HUES64 (cell line): ENCODE measurements at regions not wholly inside any gene's neighbourhood (a gene's known extent, or its start where the extent isn't known, plus 50 kb on each side); places are given as distances from the start of the nearest gene placed in this dataset.

Source experiments
- H3K27ac ChIP-seq: 2 replicates; pipeline ENCODE4 v1.7.0; 2013; ENCODE audit warnings: low read depth, low read length, inconsistent platforms
- H3K27me3 ChIP-seq: 2 replicates; pipeline ENCODE4 v1.6.1; 2013; ENCODE audit warnings: mild to moderate bottlenecking, low read length; ENCODE audit not compliant: insufficient read depth
- H3K36me3 ChIP-seq: 2 replicates; pipeline ENCODE4 v1.6.1; 2013; ENCODE audit warnings: mild to moderate bottlenecking, low read length; ENCODE audit not compliant: insufficient read depth
- H3K4me1 ChIP-seq: 2 replicates; pipeline ENCODE4 v1.6.1; 2013; ENCODE audit warnings: mild to moderate bottlenecking, low read length, moderate library complexity; ENCODE audit not compliant: insufficient read depth
- H3K4me3 ChIP-seq: 2 replicates; pipeline ENCODE4 v1.5.1; 2013; ENCODE audit warnings: mild to moderate bottlenecking, low read length, moderate library complexity
- H3K9ac ChIP-seq: 2 replicates; pipeline ENCODE4 v1.6.1; 2013; ENCODE audit warnings: mild to moderate bottlenecking, low read depth, low read length
- H3K9me3 ChIP-seq: 2 replicates; pipeline ENCODE4 v1.6.1; 2013; ENCODE audit warnings: low read depth, low read length; ENCODE audit not compliant: insufficient read depth
- WGBS: fragments of 150-250, 120-280 bp; methylation state at CpG from one replicate; pipeline ENCODE4 v1.1.7; 2013; ENCODE audit warnings: missing lambda C conversion rate; 5-methylcytosine and 5-hydroxymethylcytosine counted together

GRCh38 chr17:77649717-77650211, 308.7 kb upstream of the TNRC6C start:
- 66% methylated on average over 8 of the region's 8 CpGs for WGBS
- no peaks in the 10 kb centered on the region for H3K36me3 ChIP-seq
- no peak overlapping the region for H3K4me3 ChIP-seq
- peaks cover 25% of the 10 kb centered on the region for H3K4me1 ChIP-seq
- peaks cover 5% of the 10 kb centered on the region; the same call in 1 of the 2 replicates for H3K9me3 ChIP-seq
- no peak overlapping the region for H3K27ac ChIP-seq
- H3K9ac ChIP-seq = no peak overlapping the region
- H3K27me3 ChIP-seq = no peaks in the 10 kb centered on the region

GRCh38 chr17:77651988-77652387, 306.5 kb upstream of the TNRC6C start:
- 0 out of 2 replicates have a peak, but pooled peaks cover 2% of the 10 kb centered on the region for H3K27me3 ChIP-seq
- 57% methylated on average over 4 of the region's 4 CpGs for WGBS
- H3K9ac ChIP-seq = no peak overlapping the region
- no peak overlapping the region for H3K4me3 ChIP-seq
- no peak overlapping the region; the same call in 1 of the 2 replicates for H3K27ac ChIP-seq
- H3K4me1 ChIP-seq = peaks cover 16% of the 10 kb centered on the region; the same call in 1 of the 2 replicates
- H3K9me3 ChIP-seq = peaks cover 5% of the 10 kb centered on the region; the same call in 1 of the 2 replicates
- no peaks in the 10 kb centered on the region for H3K36me3 ChIP-seq

GRCh38 chr17:77654296-77654695, 304.2 kb upstream of the TNRC6C start:
- Histone ChIP-seq H3K27ac (no peak overlapping the region), H3K9me3 (peaks cover 10% of the 10 kb centered on the region), H3K27me3 (0 out of 2 replicates have a peak, but pooled peaks cover 2% of the 10 kb centered on the region), H3K4me3 (no peak overlapping the region), H3K4me1 (peaks cover 16% of the 10 kb centered on the region; the same call in 1 of the 2 replicates), H3K36me3 (no peaks in the 10 kb centered on the region), H3K9ac (no peak overlapping the region)
- WGBS = 96% methylated on average over 5 of the region's 5 CpGs

GRCh38 chr17:77654850-77655249, 303.7 kb upstream of the TNRC6C start:
- H3K4me1 ChIP-seq = peaks cover 16% of the 10 kb centered on the region; the same call in 1 of the 2 replicates
- 63% methylated on average over 13 of the region's 13 CpGs for WGBS
- H3K9me3 ChIP-seq = peaks cover 8% of the 10 kb centered on the region
- H3K4me3 ChIP-seq = no peak overlapping the region
- H3K27me3 ChIP-seq = 0 out of 2 replicates have a peak, but pooled peaks cover 2% of the 10 kb centered on the region
- no peak overlapping the region for H3K27ac ChIP-seq
- no peaks in the 10 kb centered on the region for H3K36me3 ChIP-seq
- H3K9ac ChIP-seq = no peak overlapping the region

GRCh38 chr17:77656054-77656453, 302.4 kb upstream of the TNRC6C start:
- Histone ChIP-seq H3K9ac (no peak overlapping the region), H3K27ac (no peak overlapping the region), H3K9me3 (peaks cover 6% of the 10 kb centered on the region), H3K36me3 (no peaks in the 10 kb centered on the region), H3K4me3 (no peak overlapping the region), H3K27me3 (0 out of 2 replicates have a peak, but pooled peaks cover 2% of the 10 kb centered on the region), H3K4me1 (peaks cover 16% of the 10 kb centered on the region; the same call in 1 of the 2 replicates)
- 93% methylated on average over 9 of the region's 9 CpGs for WGBS

- peaks cover 6% of the 10 kb centered on the region; the same call in 1 of the 2 replicates for H3K4me1 ChIP-seq
- no peak overlapping the region for H3K27ac ChIP-seq
- no peak overlapping the region for H3K4me3 ChIP-seq
- H3K9me3 ChIP-seq = peaks cover 9% of the 10 kb centered on the region
- no peak overlapping the region for H3K9ac ChIP-seq
- H3K36me3 ChIP-seq = no peaks in the 10 kb centered on the region
- H3K27me3 ChIP-seq = 0 out of 2 replicates have a peak, but pooled peaks cover 2% of the 10 kb centered on the region
- 92% methylated on average over 6 of the region's 6 CpGs for WGBS
Observed at GRCh38 chr17:77657839-77658238, 300.7 kb upstream of the TNRC6C start.

- no peak overlapping the region for H3K4me3 ChIP-seq
- no peak overlapping the region for H3K27ac ChIP-seq
- no peaks in the 10 kb centered on the region for H3K4me1 ChIP-seq
- H3K27me3 ChIP-seq = 0 out of 2 replicates have a peak, but pooled peaks cover under 1% of the 10 kb centered on the region
- H3K36me3 ChIP-seq = no peaks in the 10 kb centered on the region
- H3K9me3 ChIP-seq = peaks cover 17% of the 10 kb centered on the region
- WGBS = 91% methylated on average over 4 of the region's 4 CpGs
- no peak overlapping the region for H3K9ac ChIP-seq
Observed at GRCh38 chr17:77660524-77660923, 298.0 kb upstream of the TNRC6C start.

GRCh38 chr17:77662833-77663232, 295.7 kb upstream of the TNRC6C start:
- H3K9ac ChIP-seq = no peak overlapping the region
- H3K27ac ChIP-seq = no peak overlapping the region
- peaks cover 17% of the 10 kb centered on the region for H3K9me3 ChIP-seq
- H3K27me3 ChIP-seq = no peaks in the 10 kb centered on the region
- no peak overlapping the region for H3K4me3 ChIP-seq
- H3K4me1 ChIP-seq = no peaks in the 10 kb centered on the region
- 96% methylated on average over 4 of the region's 4 CpGs for WGBS
- H3K36me3 ChIP-seq = no peaks in the 10 kb centered on the region

GRCh38 chr17:77664097-77664729, 294.3 kb upstream of the TNRC6C start:
- Histone ChIP-seq H3K9me3 (peaks cover 24% of the 10 kb centered on the region), H3K4me3 (no peak overlapping the region), H3K27me3 (no peaks in the 10 kb centered on the region), H3K36me3 (no peaks in the 10 kb centered on the region), H3K4me1 (no peaks in the 10 kb centered on the region), H3K27ac (no peak overlapping the region), H3K9ac (no peak overlapping the region)
- WGBS = 90% methylated on average over 13 of the region's 13 CpGs

GRCh38 chr17:77665833-77666232, 292.7 kb upstream of the TNRC6C start:
- 89% methylated on average over 3 of the region's 3 CpGs for WGBS
- H3K9ac ChIP-seq = no peak overlapping the region
- no peak overlapping the region for H3K27ac ChIP-seq

GRCh38 chr17:77666462-77666861, 292.0 kb upstream of the TNRC6C start:
- H3K4me3 ChIP-seq = no peak overlapping the region
- H3K27ac ChIP-seq = no peak overlapping the region
- 93% methylated on average over 6 of the region's 6 CpGs for WGBS
- H3K4me1 ChIP-seq = no peaks in the 10 kb centered on the region
- peaks cover 25% of the 10 kb centered on the region for H3K9me3 ChIP-seq
- H3K9ac ChIP-seq = no peak overlapping the region
- H3K36me3 ChIP-seq = no peaks in the 10 kb centered on the region
- no peaks in the 10 kb centered on the region for H3K27me3 ChIP-seq

More at GRCh38 chr17:77665833-77666232, 292.7 kb upstream of the TNRC6C start:
- no peak overlapping the region for H3K4me3 ChIP-seq
- peaks cover 25% of the 10 kb centered on the region for H3K9me3 ChIP-seq
- H3K27me3 ChIP-seq = no peaks in the 10 kb centered on the region
- H3K36me3 ChIP-seq = no peaks in the 10 kb centered on the region
- no peaks in the 10 kb centered on the region for H3K4me1 ChIP-seq
